Lower leg skin (tissue), 4 donors: ENCODE measurements at regions not wholly inside any gene's neighbourhood (a gene's known extent, or its start where the extent isn't known, plus 50 kb on each side); places are given as distances from the start of the nearest gene placed in this dataset.

Experiments used
- DNase-seq, 2 donors: peaks; one replicate each; pipeline ENCODE4 v3.0.0-alpha.2; 2019; ENCODE audit warnings: low spot score in 2 of 2
- H3K4me3 ChIP-seq: fragments of 200-600 bp; sonication (generic); 2 replicates; pipeline ENCODE4 v1.5.1; 2017; ENCODE audit warnings: mild to moderate bottlenecking, low read depth; ENCODE audit not compliant: poor library complexity, severe bottlenecking
- POLR2A ChIP-seq, 2 donors: fragments of 450-650 bp; IDR thresholded peaks; one replicate each; pipeline ENCODE4 v1.6.1; 2016 to 2017; ENCODE audit warnings: antibody characterized with exemption in 2 of 2, mild to moderate bottlenecking in 1 of 2, moderate library complexity in 1 of 2
- WGBS, 2 donors: methylation state at CpG; one replicate each; pipeline ENCODE4 v1.1.5; 2018; 5-methylcytosine and 5-hydroxymethylcytosine counted together
- intact Hi-C: fragments of 100-400 bp; cut with DNase I; formaldehyde crosslinking; loops from one replicate; pipeline ENCODE4 v1.15.0; 2023; ENCODE audit warnings: low total_unique reads
- TF ChIP-seq, protein P1 (sequence below), 3 donors: fragments of 450-650 bp; IDR thresholded peaks; one replicate each; pipeline ENCODE4 v1.5.1; 2016; ENCODE audit warnings: antibody characterized with exemption in 3 of 3, mild to moderate bottlenecking in 3 of 3, moderate library complexity in 2 of 3

DNA sequence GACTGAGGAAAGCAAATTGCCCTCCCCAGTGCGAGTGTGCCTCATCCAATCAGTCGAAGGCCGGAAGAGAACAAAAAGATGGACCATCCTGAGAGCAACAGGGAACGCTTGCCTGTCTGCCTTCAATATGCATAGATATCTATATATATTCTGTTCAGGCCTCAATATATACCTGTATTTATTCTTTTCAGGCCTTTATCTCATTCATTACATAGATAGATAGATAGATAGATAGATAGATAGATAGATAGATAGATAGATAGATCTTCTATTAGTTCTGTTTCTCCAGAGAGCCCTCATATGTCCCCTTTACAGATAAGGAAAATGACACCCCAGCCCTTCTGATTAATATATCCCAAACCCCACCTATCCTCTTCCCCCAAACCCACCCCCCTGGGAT is 55.1 kb upstream of the LMO2 start:
- no peak for DNase-seq
- intact Hi-C loops = no loop called here
- TF ChIP-seq, protein P1, sequence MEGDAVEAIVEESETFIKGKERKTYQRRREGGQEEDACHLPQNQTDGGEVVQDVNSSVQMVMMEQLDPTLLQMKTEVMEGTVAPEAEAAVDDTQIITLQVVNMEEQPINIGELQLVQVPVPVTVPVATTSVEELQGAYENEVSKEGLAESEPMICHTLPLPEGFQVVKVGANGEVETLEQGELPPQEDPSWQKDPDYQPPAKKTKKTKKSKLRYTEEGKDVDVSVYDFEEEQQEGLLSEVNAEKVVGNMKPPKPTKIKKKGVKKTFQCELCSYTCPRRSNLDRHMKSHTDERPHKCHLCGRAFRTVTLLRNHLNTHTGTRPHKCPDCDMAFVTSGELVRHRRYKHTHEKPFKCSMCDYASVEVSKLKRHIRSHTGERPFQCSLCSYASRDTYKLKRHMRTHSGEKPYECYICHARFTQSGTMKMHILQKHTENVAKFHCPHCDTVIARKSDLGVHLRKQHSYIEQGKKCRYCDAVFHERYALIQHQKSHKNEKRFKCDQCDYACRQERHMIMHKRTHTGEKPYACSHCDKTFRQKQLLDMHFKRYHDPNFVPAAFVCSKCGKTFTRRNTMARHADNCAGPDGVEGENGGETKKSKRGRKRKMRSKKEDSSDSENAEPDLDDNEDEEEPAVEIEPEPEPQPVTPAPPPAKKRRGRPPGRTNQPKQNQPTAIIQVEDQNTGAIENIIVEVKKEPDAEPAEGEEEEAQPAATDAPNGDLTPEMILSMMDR (IDR thresholded peaks at IDR 0.05) = no peak
- no peak for TF ChIP-seq POLR2A (IDR thresholded peaks at IDR 0.05)
- WGBS, 2 donors = 73 to 74% methylated on average over 4 of the region's 4 CpGs
- H3K4me3 ChIP-seq = no peak overlapping the region

DNA sequence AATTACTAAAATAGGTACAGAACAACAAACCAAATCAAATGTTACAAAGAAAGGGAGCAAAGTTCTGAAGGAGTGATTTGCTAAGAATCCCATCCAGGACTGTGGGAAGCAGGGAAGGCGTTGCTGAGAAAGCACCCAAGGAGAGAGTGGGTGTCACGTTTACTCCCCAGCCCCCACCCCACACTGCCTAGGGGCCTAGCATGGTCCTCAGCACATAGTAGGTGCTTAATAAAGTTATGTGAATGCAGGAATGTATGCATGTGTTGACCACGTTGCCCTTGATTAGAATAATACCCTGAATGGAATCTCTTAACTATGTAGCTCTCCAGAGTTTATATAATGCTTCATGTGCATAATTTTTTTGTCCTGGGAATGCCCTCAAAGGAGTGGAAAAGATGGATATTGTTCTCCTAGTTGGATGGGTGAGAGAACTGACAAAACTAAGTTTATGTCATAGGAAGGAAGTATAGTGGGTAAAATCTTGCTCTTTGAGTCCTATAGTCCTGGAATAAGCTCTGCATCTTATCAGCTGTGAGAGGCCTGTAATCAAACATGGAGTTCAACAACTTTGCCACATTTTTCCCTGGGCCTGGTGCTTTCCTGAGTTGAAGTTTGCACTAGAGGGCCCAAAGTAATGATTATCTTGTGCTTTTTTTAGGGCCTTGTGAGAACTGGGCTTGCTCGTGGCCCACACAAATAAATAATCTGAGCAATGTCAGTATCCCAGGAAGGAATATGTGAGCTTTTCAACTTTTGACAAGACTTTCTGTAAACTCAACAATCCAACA is 53.8 kb upstream of the LMO2 start:
- intact Hi-C loops = no loop called here
- H3K4me3 ChIP-seq = no peak overlapping the region
- 87 to 92% methylated on average over 4 of the region's 4 CpGs for WGBS, 2 donors
- TF ChIP-seq, protein P1 (IDR thresholded peaks at IDR 0.05) = no peak
- TF ChIP-seq POLR2A (IDR thresholded peaks at IDR 0.05) = no peak
- no peak for DNase-seq

DNA sequence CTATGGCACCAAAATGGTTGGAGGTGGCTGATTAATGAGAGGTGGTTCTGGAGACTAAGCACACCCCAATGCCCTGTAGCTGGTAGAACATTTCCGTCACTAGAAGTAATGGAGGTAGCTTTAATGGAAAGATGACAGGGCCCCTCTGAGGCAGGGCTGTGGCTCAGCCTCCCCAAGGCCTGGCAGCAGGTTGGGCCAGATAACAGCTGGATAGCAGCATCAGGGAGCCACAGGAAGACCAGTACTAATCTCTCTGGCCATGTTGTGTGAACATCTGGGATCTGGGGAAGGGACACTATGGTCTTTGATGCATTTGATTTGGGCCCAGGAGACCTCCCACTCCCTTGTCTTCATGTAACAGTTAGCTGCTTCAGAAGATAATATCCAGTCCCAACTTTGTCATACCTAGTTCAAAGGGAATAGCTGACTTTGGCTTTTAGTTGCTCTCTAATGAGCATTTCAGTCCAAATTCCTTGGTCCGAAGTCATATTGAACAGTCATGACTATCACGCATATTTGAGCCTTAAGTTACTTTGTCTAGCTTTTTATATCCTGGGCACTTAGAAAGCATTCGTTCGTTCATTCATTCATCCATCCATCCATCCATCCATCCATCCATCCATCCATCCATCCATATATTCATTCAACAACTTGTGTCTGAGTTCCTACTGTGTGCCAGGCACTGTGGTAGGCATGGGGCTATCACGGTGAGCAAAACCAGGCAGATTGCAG is 53.0 kb upstream of the LMO2 start:
- no peak for DNase-seq
- intact Hi-C loops = no loop called here
- TF ChIP-seq, protein P1 (IDR thresholded peaks at IDR 0.05) = no peak
- TF ChIP-seq POLR2A (IDR thresholded peaks at IDR 0.05) = no peak
- no peak overlapping the region for H3K4me3 ChIP-seq
- WGBS, 2 donors = 96 to 98% methylated on average over 6 of the region's 6 CpGs

DNA sequence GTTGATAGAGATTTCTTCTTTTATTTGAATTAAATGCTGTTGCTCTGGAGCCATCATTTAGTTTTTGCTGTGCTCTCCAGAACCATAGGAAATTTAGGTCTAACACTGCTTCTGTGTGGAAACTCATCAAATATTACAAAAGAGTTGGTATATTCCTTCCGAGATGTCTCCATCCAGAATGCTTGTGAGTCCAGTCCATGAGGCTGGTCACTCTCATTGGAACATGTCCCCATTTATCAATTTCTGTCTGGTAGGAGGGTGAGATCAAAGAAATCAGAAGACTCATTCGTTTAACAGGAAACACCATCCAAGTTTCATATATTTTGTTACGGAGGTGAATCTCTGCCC is 52.4 kb upstream of the LMO2 start:
- intact Hi-C loops = no loop called here
- WGBS, 2 donors = 96 to 97% methylated on average over 3 of the region's 3 CpGs
- TF ChIP-seq, protein P1 (IDR thresholded peaks at IDR 0.05) = no peak
- TF ChIP-seq POLR2A (IDR thresholded peaks at IDR 0.05) = no peak
- H3K4me3 ChIP-seq = no peak overlapping the region
- no peak for DNase-seq

DNA sequence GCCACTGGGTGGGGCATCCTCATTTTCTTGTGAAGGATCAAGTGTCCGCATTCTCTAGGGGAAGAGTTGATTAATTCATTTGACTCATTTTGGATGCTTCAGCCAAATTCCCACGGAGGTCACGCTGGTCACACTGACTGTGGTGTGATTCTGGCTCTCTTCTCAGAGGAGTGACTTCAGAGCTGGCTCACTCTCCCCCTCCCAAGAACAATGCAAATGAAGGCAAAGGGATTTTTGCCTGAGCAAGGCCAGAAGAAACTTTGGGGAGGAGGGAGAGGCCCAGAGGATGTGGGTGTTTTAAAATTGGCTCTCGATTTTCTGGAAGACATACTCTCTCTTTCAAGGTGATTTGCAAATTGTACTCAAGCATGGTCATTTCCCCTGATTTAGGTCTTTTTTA is 51.1 kb upstream of the LMO2 start:
- no peak for TF ChIP-seq POLR2A (IDR thresholded peaks at IDR 0.05)
- TF ChIP-seq, protein P1 (IDR thresholded peaks at IDR 0.05) = no peak
- no peak overlapping the region for H3K4me3 ChIP-seq
- peak in 1 of 2 donors; percentile 56 for DNase-seq
- intact Hi-C loops = no loop called here
- WGBS, 2 donors = 25 to 40% methylated on average over 4 of the region's 4 CpGs
